Kidney (tissue), 13 donors: ENCODE measurements at regions not wholly inside any gene's neighbourhood (a gene's known extent, or its start where the extent isn't known, plus 50 kb on each side); places are given as distances from the start of the nearest gene placed in this dataset.

ENCODE experiments used
- DNase-seq, 5 donors: peaks; one replicate each; pipeline ENCODE4 v3.0.0-alpha.2; 2013 to 2020
- FAIRE-seq: peaks from 2 replicates; lab custom pipeline; 2012; peaks lifted over from hg19 to GRCh38; lab: Jason Lieb, UNC
- H3K27ac ChIP-seq, 2 donors: one replicate each; pipeline ENCODE4 v1.7.0; 2013; ENCODE audit warnings: low read depth in 2 of 2, low read length in 2 of 2, inconsistent platforms in 1 of 2
- H3K27me3 ChIP-seq: one replicate; pipeline ENCODE4 v1.7.1; 2013; ENCODE audit warnings: low read length, inconsistent platforms; ENCODE audit not compliant: control insufficient read depth, insufficient read depth
- H3K36me3 ChIP-seq, 3 donors: one replicate each; pipeline versions ENCODE4 v1.7.0 to v1.7.1; 2013; ENCODE audit warnings: low read length in 3 of 3, control low read depth in 1 of 3, inconsistent platforms in 1 of 3; ENCODE audit not compliant: insufficient read depth in 3 of 3, control insufficient read depth in 2 of 3
- H3K4me1 ChIP-seq, 3 donors: one replicate each; pipeline versions ENCODE4 v1.7.0 to v1.7.1; 2013; ENCODE audit warnings: low read length in 3 of 3, inconsistent platforms in 1 of 3, low read depth in 1 of 3; ENCODE audit not compliant: control insufficient read depth in 2 of 3, insufficient read depth in 2 of 3
- H3K4me3 ChIP-seq, 3 donors: one replicate each; pipeline versions ENCODE4 v1.7.0 to v1.8.1; 2013; ENCODE audit warnings: low read length in 3 of 3, control low read depth in 1 of 3, inconsistent platforms in 1 of 3
- H3K9ac ChIP-seq, 3 donors: one replicate each; pipeline versions ENCODE4 v1.7.0 to v1.7.1; 2013; ENCODE audit warnings: low read length in 3 of 3, control low read depth in 1 of 3, inconsistent platforms in 1 of 3
- H3K9me3 ChIP-seq, 3 donors: one replicate each; pipeline versions ENCODE4 v1.7.0 to v1.7.1; 2013; ENCODE audit warnings: low read length in 3 of 3, control low read depth in 1 of 3, inconsistent platforms in 1 of 3; ENCODE audit not compliant: control insufficient read depth in 2 of 3, insufficient read depth in 1 of 3
- intact Hi-C: fragments of 100-400 bp; cut with DNase I; formaldehyde crosslinking; loops from one replicate; pipeline ENCODE4 v1.11.1; 2022
- TF ChIP-seq, protein P1 (sequence below): IDR thresholded peaks from 3 replicates; pipeline ENCODE4 v1.5.1; 2012; ENCODE audit warnings: mild to moderate bottlenecking, moderate library complexity, borderline replicate concordance; ENCODE audit not compliant: insufficient read depth; ENCODE audit errors: extremely low read depth
- donor health status: control.
- donor health status: control.
- donor health status: control.
- donor health status: control.
- donor health status: control.
- donor health status: DM: yes; HTN: yes; CAD: no.
- donor health status: Normal renal cell carcinoma (clear cell type).

DNA sequence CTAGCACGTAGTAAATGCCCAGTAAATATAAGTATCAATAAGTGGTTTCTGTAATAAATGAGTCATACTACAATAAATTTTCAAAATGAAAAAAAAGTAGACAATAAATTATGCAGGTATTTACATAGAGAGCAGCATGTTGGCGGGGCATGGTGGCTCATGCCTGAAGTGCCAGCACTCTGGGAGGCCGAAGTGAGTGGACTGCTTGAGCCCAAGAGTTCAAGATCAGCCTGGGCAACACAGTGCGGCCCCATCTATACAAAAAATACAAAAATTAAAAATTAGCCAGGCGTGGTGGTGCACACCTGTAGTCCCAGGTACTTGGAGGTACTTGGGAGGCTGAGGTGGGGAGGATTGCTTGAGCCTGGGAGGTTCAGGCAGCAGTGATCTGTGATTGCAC, 509.3 kb upstream of the KLF6 start:
- DNase-seq = no peak

DNA sequence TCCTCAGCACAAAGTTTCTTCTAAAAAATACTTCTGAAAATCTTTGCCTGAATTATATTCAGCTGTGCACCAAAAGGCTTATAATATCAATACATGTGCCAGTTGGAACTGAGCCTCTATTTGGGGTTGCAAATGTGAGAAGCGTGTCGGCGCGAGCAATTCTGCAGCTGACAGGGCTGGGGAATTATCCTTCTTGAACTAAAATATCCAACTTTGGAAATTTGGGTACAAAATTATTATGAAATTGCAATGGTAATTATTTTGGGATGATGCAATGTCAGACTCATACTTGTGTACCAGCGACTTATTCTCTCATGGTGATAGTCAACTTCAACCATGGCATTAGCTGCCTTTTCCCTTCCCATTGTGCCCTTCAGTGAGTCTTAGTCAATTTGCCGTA, 507.0 kb upstream of the KLF6 start:
- no peaks in the 10 kb centered on the region for H3K9me3 ChIP-seq
- intact Hi-C loops = no loop called here
- H3K36me3 ChIP-seq = no peaks in the 10 kb centered on the region
- H3K27me3 ChIP-seq = no peaks in the 10 kb centered on the region
- FAIRE-seq (no peak), DNase-seq (no peak)
- H3K27ac ChIP-seq = no peak overlapping the region
- H3K4me1 ChIP-seq = no peaks in the 10 kb centered on the region
- no peak overlapping the region for H3K9ac ChIP-seq
- no peak overlapping the region for H3K4me3 ChIP-seq
- TF ChIP-seq, protein P1, sequence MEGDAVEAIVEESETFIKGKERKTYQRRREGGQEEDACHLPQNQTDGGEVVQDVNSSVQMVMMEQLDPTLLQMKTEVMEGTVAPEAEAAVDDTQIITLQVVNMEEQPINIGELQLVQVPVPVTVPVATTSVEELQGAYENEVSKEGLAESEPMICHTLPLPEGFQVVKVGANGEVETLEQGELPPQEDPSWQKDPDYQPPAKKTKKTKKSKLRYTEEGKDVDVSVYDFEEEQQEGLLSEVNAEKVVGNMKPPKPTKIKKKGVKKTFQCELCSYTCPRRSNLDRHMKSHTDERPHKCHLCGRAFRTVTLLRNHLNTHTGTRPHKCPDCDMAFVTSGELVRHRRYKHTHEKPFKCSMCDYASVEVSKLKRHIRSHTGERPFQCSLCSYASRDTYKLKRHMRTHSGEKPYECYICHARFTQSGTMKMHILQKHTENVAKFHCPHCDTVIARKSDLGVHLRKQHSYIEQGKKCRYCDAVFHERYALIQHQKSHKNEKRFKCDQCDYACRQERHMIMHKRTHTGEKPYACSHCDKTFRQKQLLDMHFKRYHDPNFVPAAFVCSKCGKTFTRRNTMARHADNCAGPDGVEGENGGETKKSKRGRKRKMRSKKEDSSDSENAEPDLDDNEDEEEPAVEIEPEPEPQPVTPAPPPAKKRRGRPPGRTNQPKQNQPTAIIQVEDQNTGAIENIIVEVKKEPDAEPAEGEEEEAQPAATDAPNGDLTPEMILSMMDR = no peak

More for the DNA sequence above, 509.3 kb upstream of the KLF6 start:
- Histone ChIP-seq H3K27me3 (no peaks in the 10 kb centered on the region), H3K36me3 (no peaks in the 10 kb centered on the region), H3K9me3 (no peaks in the 10 kb centered on the region), H3K4me3 (no peak overlapping the region), H3K27ac (no peak overlapping the region), H3K4me1 (no peaks in the 10 kb centered on the region), H3K9ac (no peak overlapping the region)
- FAIRE-seq = no peak
- intact Hi-C loops = no loop called here
- TF ChIP-seq, protein P1 = no peak

DNA sequence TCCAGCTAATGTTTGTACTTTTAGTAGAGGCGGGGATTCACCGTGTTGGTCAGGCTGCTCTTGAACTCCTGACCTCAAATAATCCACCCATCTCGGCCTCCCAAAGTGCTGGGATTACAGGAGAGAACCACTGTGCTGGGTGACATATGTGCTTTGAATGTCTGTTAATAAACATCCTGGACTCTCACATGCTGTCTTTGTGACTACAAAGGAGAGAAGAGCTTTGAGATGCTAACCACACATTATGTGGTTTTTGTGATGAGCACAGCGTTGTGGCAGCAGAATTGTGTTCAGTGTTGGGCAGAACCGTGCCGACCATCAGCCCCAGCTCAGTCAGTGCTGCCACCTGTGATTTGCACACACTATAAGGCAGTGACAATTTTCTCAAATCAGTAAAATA, 500.1 kb upstream of the KLF6 start:
- no peak overlapping the region for H3K27ac ChIP-seq
- no peak for FAIRE-seq

More for the DNA sequence above, 500.1 kb upstream of the KLF6 start:
- TF ChIP-seq, protein P1 = no peak
- Histone ChIP-seq H3K4me3 (no peak overlapping the region), H3K9me3 (no peaks in the 10 kb centered on the region), H3K4me1 (peaks cover 0 to 5% (median 0%) of the 10 kb centered on the region in 3 donors), H3K27me3 (no peaks in the 10 kb centered on the region), H3K36me3 (no peaks in the 10 kb centered on the region), H3K9ac (no peak overlapping the region)
- DNase-seq = no peak
- intact Hi-C loops = no loop called here
